Parathyroid adenoma (tissue), 2 donors: ENCODE measurements at regions not wholly inside any gene's neighbourhood (a gene's known extent, or its start where the extent isn't known, plus 50 kb on each side); places are given as distances from the start of the nearest gene placed in this dataset.

ENCODE experiments used
- H2AFZ ChIP-seq: fragments of 300-600 bp; sonication (generic); one replicate; pipeline ENCODE4 v1.7.0; 2017; ENCODE audit warnings: antibody characterized with exemption, mild to moderate bottlenecking
- H3K27ac ChIP-seq: fragments of 300-600 bp; sonication (generic); one replicate; pipeline ENCODE4 v1.7.0; 2017
- H3K27me3 ChIP-seq: fragments of 300-600 bp; sonication (generic); one replicate; pipeline ENCODE4 v1.7.0; 2017; ENCODE audit warnings: low read length; ENCODE audit not compliant: control insufficient read depth, insufficient read depth
- H3K36me3 ChIP-seq: fragments of 300-600 bp; sonication (generic); one replicate; pipeline ENCODE4 v1.7.0; 2017; ENCODE audit warnings: low read length; ENCODE audit not compliant: control insufficient read depth, insufficient read depth
- H3K4me1 ChIP-seq: fragments of 300-600 bp; sonication (generic); one replicate; pipeline ENCODE4 v1.7.0; 2017; ENCODE audit warnings: control low read depth
- H3K4me2 ChIP-seq: fragments of 300-600 bp; sonication (generic); one replicate; pipeline ENCODE4 v1.7.0; 2017; ENCODE audit warnings: low read length
- H3K4me3 ChIP-seq: fragments of 300-600 bp; sonication (generic); one replicate; pipeline ENCODE4 v1.7.0; 2017; ENCODE audit warnings: low read depth, low read length
- H3K79me2 ChIP-seq: fragments of 300-600 bp; sonication (generic); one replicate; pipeline ENCODE4 v1.7.0; 2017; ENCODE audit warnings: control low read depth
- H3K9ac ChIP-seq: fragments of 300-600 bp; sonication (generic); one replicate; pipeline ENCODE4 v1.7.0; 2017; ENCODE audit warnings: mild to moderate bottlenecking
- H3K9me3 ChIP-seq: fragments of 300-600 bp; sonication (generic); one replicate; pipeline ENCODE4 v1.7.0; 2017; ENCODE audit warnings: low read length; ENCODE audit not compliant: control insufficient read depth
- CTCF ChIP-seq: fragments of 300-600 bp; sonication (generic); IDR thresholded peaks from one replicate; pipeline ENCODE4 v1.7.0; 2017; ENCODE audit warnings: antibody characterized with exemption, mild to moderate bottlenecking
- donor health status: primary hyperparathyroidism.

GRCh38 chr12:90163975-90164374 is 455.3 kb upstream of the ATP2B1 start:
- Histone ChIP-seq H3K4me1 (no peaks in the 10 kb centered on the region), H3K4me2 (no peak overlapping the region), H3K9ac (no peak overlapping the region), H3K36me3 (no peaks in the 10 kb centered on the region), H3K9me3 (no peaks in the 10 kb centered on the region), H3K4me3 (no peak overlapping the region), H3K79me2 (no peaks in the 10 kb centered on the region), H3K27me3 (no peaks in the 10 kb centered on the region), H2AFZ (no peak overlapping the region), H3K27ac (no peak overlapping the region)
- no peak for TF ChIP-seq CTCF

DNA sequence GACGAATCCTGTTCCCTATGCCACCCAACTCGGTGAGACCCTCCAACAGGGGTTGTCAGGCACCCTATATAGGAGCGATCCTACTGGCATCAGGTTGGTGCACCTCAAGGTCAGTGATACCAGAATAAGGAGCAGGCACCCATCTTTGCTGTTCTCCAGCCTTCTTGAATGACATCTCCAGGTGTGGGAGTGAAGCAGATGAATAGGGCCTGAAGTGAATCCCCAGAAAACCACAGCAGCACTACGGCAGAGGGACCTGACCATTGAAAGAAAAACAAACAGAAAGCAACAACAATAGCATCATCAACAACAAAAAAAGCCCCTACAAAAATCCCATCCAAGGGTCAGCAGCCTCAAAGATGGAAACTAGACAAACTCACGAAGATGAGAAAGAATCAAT is 445.2 kb upstream of the ATP2B1 start:
- no peak overlapping the region for H3K4me3 ChIP-seq
- no peaks in the 10 kb centered on the region for H3K4me1 ChIP-seq
- H3K36me3 ChIP-seq = no peaks in the 10 kb centered on the region
- no peak overlapping the region for H3K4me2 ChIP-seq
- H3K9ac ChIP-seq = no peak overlapping the region
- TF ChIP-seq CTCF = no peak
- H2AFZ ChIP-seq = no peak overlapping the region
- H3K79me2 ChIP-seq = no peaks in the 10 kb centered on the region
- H3K27me3 ChIP-seq = no peaks in the 10 kb centered on the region
- H3K27ac ChIP-seq = no peak overlapping the region
- H3K9me3 ChIP-seq = no peaks in the 10 kb centered on the region

DNA sequence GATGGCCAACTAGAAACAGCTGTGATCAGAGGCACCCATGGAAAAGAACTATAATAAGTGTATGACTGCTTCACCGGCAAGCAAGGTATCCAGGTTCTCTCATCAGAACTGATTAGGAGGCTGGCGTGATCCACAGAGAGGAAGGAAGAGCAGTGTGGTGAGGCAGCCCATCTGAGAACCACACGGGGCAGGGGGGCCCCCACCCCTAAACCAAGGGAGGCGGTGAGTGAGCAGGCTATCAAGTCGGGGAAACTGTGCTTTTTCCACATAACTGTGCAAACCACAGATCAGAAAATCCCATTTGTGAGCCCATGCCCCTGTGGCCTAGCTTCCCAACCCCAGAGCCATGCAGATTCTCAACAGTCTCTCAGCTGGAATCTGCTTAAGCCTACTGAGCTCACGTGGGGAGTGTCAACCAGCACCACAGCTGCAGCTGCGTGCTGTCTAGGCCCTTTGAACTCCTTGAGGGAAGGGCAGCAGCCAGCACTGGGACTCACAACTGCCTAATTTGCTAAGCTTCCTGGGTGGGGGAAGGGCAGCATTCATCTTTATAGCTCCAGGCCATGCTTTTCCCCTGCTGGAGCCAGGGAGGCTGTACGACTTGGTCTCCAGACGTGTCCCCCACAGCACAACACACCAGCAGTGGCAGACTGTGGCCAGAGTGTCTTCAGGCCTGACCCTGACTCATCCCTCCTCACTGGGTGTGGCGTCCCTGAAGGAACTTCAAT is 444.4 kb upstream of the ATP2B1 start:
- Histone ChIP-seq H3K79me2 (no peaks in the 10 kb centered on the region), H3K27me3 (no peaks in the 10 kb centered on the region), H3K4me3 (no peak overlapping the region), H3K9ac (no peak overlapping the region), H3K36me3 (no peaks in the 10 kb centered on the region), H2AFZ (no peak overlapping the region), H3K9me3 (no peaks in the 10 kb centered on the region), H3K27ac (no peak overlapping the region), H3K4me1 (no peaks in the 10 kb centered on the region), H3K4me2 (no peak overlapping the region)
- TF ChIP-seq CTCF = no peak

GRCh38 chr12:90151491-90152015 is 442.9 kb upstream of the ATP2B1 start:
- H2AFZ ChIP-seq = no peak overlapping the region
- no peaks in the 10 kb centered on the region for H3K9me3 ChIP-seq
- H3K9ac ChIP-seq = no peak overlapping the region
- no peak overlapping the region for H3K4me2 ChIP-seq
- H3K27me3 ChIP-seq = no peaks in the 10 kb centered on the region
- no peak for TF ChIP-seq CTCF
- H3K79me2 ChIP-seq = no peaks in the 10 kb centered on the region
- H3K27ac ChIP-seq = no peak overlapping the region
- H3K4me3 ChIP-seq = no peak overlapping the region
- H3K4me1 ChIP-seq = no peaks in the 10 kb centered on the region
- no peaks in the 10 kb centered on the region for H3K36me3 ChIP-seq

DNA sequence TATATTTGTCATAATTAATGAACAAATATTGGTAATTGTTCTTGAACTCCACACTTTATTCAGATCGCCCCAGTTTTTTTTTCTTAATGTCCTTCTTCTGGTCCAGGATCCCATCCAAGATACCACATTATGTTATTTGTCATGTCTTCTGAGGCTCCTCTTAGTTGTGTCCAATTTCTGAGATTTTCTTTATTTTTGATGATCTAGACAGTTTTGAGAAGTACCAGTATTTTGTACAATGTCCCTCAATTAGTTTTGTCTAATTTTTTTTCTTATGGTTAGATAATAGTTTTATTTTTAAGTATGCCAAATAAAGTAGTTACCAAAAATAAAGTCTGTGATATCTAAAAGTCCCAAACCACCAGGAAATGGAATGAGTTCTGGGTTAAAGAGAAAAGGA is 440.8 kb upstream of the ATP2B1 start:
- Histone ChIP-seq H3K9ac (no peak overlapping the region), H3K79me2 (no peaks in the 10 kb centered on the region), H3K36me3 (no peaks in the 10 kb centered on the region), H3K4me2 (no peak overlapping the region), H3K9me3 (no peaks in the 10 kb centered on the region), H3K4me1 (no peaks in the 10 kb centered on the region), H2AFZ (no peak overlapping the region), H3K4me3 (no peak overlapping the region), H3K27ac (no peak overlapping the region), H3K27me3 (no peaks in the 10 kb centered on the region)
- no peak for TF ChIP-seq CTCF
